GM23338 (cell line): ENCODE measurements at regions not wholly inside any gene's neighbourhood (a gene's known extent, or its start where the extent isn't known, plus 50 kb on each side); places are given as distances from the start of the nearest gene placed in this dataset.

Source experiments
- ATAC-seq: fragments of 200-7000 bp; cut with Tn5 transposase; 3 replicates; pipeline ENCODE4 v1.9.1; 2020
- DNase-seq: peaks from one replicate; pipeline ENCODE4 v3.0.0-alpha.2; 2015; ENCODE audit warnings: low spot score
- H2AFZ ChIP-seq: fragments of 200-600 bp; sonication (generic); 2 replicates; pipeline ENCODE4 v1.8.0; 2016; ENCODE audit warnings: antibody characterized with exemption, mild to moderate bottlenecking, moderate library complexity
- H3F3A ChIP-seq: fragments of 200-600 bp; sonication (generic); replicated peaks from 2 replicates; pipeline ENCODE4 v1.8.0; 2017; ENCODE audit warnings: antibody characterized with exemption, mixed run types, low read depth
- H3K27ac ChIP-seq: fragments of 200-600 bp; sonication (generic); 2 replicates; pipeline ENCODE4 v1.6.1; 2016; ENCODE audit warnings: low read depth
- H3K27me3 ChIP-seq: fragments of 200-600 bp; sonication (generic); 2 replicates; pipeline ENCODE4 v1.8.0; 2016; ENCODE audit warnings: mild to moderate bottlenecking, mixed run types, moderate library complexity; ENCODE audit not compliant: insufficient read depth
- H3K36me3 ChIP-seq: fragments of 200-600 bp; sonication (generic); 2 replicates; pipeline ENCODE4 v1.8.0; 2016; ENCODE audit warnings: mild to moderate bottlenecking; ENCODE audit not compliant: insufficient read depth
- H3K4me1 ChIP-seq: fragments of 200-600 bp; sonication (generic); 2 replicates; pipeline ENCODE4 v1.8.0; 2016; ENCODE audit warnings: mild to moderate bottlenecking, moderate library complexity; ENCODE audit not compliant: insufficient read depth
- H3K4me2 ChIP-seq: fragments of 200-600 bp; sonication (generic); 2 replicates; pipeline ENCODE4 v1.7.1; 2017; ENCODE audit warnings: mixed run types
- H3K4me3 ChIP-seq: fragments of 200-600 bp; sonication (generic); 2 replicates; pipeline ENCODE4 v1.6.1; 2016; ENCODE audit warnings: mixed run types
- H3K79me2 ChIP-seq: fragments of 200-600 bp; sonication (generic); replicated peaks from 2 replicates; pipeline ENCODE4 v1.8.0; 2017; ENCODE audit warnings: mild to moderate bottlenecking; ENCODE audit not compliant: insufficient read depth
- H3K9me2 ChIP-seq: fragments of 200-600 bp; sonication (generic); 2 replicates; pipeline ENCODE4 v1.8.0; 2017; ENCODE audit not compliant: insufficient read depth
- H4K20me1 ChIP-seq: fragments of 200-600 bp; sonication (generic); replicated peaks from 2 replicates; pipeline ENCODE4 v1.8.0; 2017; ENCODE audit warnings: mild to moderate bottlenecking; ENCODE audit not compliant: insufficient read depth
- H3K27ac Mint-ChIP-seq: 2 replicates; pipeline ENCODE4 v1.8.0; 2020; ENCODE audit warnings: inconsistent platforms, mild to moderate bottlenecking, moderate library complexity, mixed read lengths
- H3K27me3 Mint-ChIP-seq: 3 replicates; pipeline ENCODE4 v1.8.0; 2022; ENCODE audit warnings: low read depth, mild to moderate bottlenecking, moderate library complexity, mixed read lengths, inconsistent platforms; ENCODE audit not compliant: insufficient read depth, poor library complexity
- H3K36me3 Mint-ChIP-seq: 3 replicates; pipeline ENCODE4 v1.8.0; 2021; ENCODE audit warnings: low read depth, mild to moderate bottlenecking, inconsistent platforms, moderate library complexity, mixed read lengths
- H3K4me1 Mint-ChIP-seq: 3 replicates; pipeline ENCODE4 v1.8.0; 2020; ENCODE audit warnings: mild to moderate bottlenecking, inconsistent platforms, mixed read lengths
- H3K4me3 Mint-ChIP-seq: 3 replicates; pipeline ENCODE4 v1.8.0; 2021; ENCODE audit warnings: moderate library complexity, mild to moderate bottlenecking, inconsistent platforms, mixed read lengths
- H3K9me3 Mint-ChIP-seq: 3 replicates; pipeline ENCODE4 v1.8.0; 2020; ENCODE audit warnings: moderate library complexity, mild to moderate bottlenecking, inconsistent platforms, mixed read lengths
- CREB1 ChIP-seq: fragments of 250-450 bp; sonication (Bioruptor Pico); IDR thresholded peaks from 2 replicates; pipeline ENCODE4 v1.5.0; 2020; ENCODE audit warnings: low read depth, mild to moderate bottlenecking, moderate library complexity
- CTCF ChIP-seq, 2 experiments: fragments of 200-600 bp in 1 of 2; sonication (generic) in 1 of 2; conservative IDR thresholded peaks; 2 replicates each; pipeline versions ENCODE4 v1.5.1 to v1.6.1; 2016 to 2017; ENCODE audit warnings: antibody characterized with exemption in 2 of 2, low read depth in 2 of 2, mild to moderate bottlenecking in 2 of 2, moderate library complexity in 1 of 2
- ETS1 ChIP-seq: IDR thresholded peaks from 2 replicates; pipeline ENCODE4 v1.6.1; 2016; ENCODE audit warnings: antibody characterized with exemption
- EZH2 ChIP-seq: fragments of 200-600 bp; sonication (generic); IDR thresholded peaks from one replicate; pipeline ENCODE4 v1.8.0; 2017; ENCODE audit warnings: antibody characterized with exemption, mild to moderate bottlenecking, low read depth; ENCODE audit not compliant: unreplicated experiment
- EZH2phosphoT487 ChIP-seq: fragments of 200-600 bp; sonication (generic); IDR thresholded peaks from one replicate; pipeline ENCODE4 v1.8.1; 2018; ENCODE audit warnings: antibody characterized with exemption; ENCODE audit not compliant: unreplicated experiment
- JUNB ChIP-seq: IDR thresholded peaks from one replicate; pipeline ENCODE4 v1.6.1; 2016; ENCODE audit warnings: antibody characterized with exemption; ENCODE audit not compliant: unreplicated experiment
- NANOG ChIP-seq: IDR thresholded peaks from 2 replicates; pipeline ENCODE4 v1.6.1; 2016; ENCODE audit warnings: antibody characterized with exemption, borderline replicate concordance
- POLR2AphosphoS5 ChIP-seq: IDR thresholded peaks from 2 replicates; pipeline ENCODE4 v1.6.1; 2016; ENCODE audit warnings: antibody characterized with exemption, low read depth
- REST ChIP-seq: IDR thresholded peaks from one replicate; pipeline ENCODE4 v1.6.1; 2018; ENCODE audit warnings: antibody characterized with exemption; ENCODE audit not compliant: unreplicated experiment
- STAT1 ChIP-seq: IDR thresholded peaks from one replicate; pipeline ENCODE4 v1.6.1; 2016; ENCODE audit warnings: antibody characterized with exemption; ENCODE audit not compliant: unreplicated experiment
- ZNF114 ChIP-seq: fragments of 250-450 bp; sonication (Bioruptor Pico); IDR thresholded peaks from 2 replicates; pipeline ENCODE4 v1.5.0; 2020; ENCODE audit warnings: mild to moderate bottlenecking, moderate library complexity
- ZNF331 ChIP-seq: fragments of 250-450 bp; sonication (Bioruptor Pico); IDR thresholded peaks from 2 replicates; pipeline ENCODE4 v1.5.0; 2020; ENCODE audit warnings: low read depth, mild to moderate bottlenecking, moderate library complexity
- ZNF462 ChIP-seq: fragments of 250-450 bp; sonication (Bioruptor Pico); IDR thresholded peaks from 2 replicates; pipeline ENCODE4 v1.5.0; 2020; ENCODE audit warnings: mild to moderate bottlenecking, moderate library complexity

- Histone ChIP-seq H2AFZ (no peak overlapping the region), H3K27me3 (no peaks in the 10 kb centered on the region), H3K79me2 (no peaks in the 10 kb centered on the region), H3K36me3 (no peaks in the 10 kb centered on the region), H3K9me2 (no peaks in the 10 kb centered on the region), H3K4me3 (no peak overlapping the region), H3K27ac (no peak overlapping the region), H3K4me2 (no peak overlapping the region), H3F3A (no peaks in the 10 kb centered on the region), H3K4me1 (no peaks in the 10 kb centered on the region), H4K20me1 (no peaks in the 10 kb centered on the region)
- ATAC-seq (no peak), DNase-seq (no peak)
- Mint-ChIP-seq H3K9me3 (peaks cover 3% of the 10 kb centered on the region; the same call in 2 of the 3 replicates), H3K36me3 (peaks cover 6% of the 10 kb centered on the region; the same call in 2 of the 3 replicates), H3K4me3 (no peak overlapping the region), H3K27ac (no peak overlapping the region), H3K4me1 (no peaks in the 10 kb centered on the region), H3K27me3 (peaks cover 5% of the 10 kb centered on the region)
- TF ChIP-seq NANOG (no peak), REST (no peak), ZNF462 (CRISPR knock-in tag) (no peak), ETS1 (no peak), ZNF114 (CRISPR knock-in tag) (no peak), CTCF (conservative IDR thresholded peaks at IDR 0.05; ENCODE audit: low read depth in 2 of 2) (no peak), CREB1 (CRISPR knock-in tag) (no peak), EZH2 (no peak), POLR2AphosphoS5 (no peak), EZH2phosphoT487 (no peak), JUNB (no peak), ZNF331 (CRISPR knock-in tag) (no peak), STAT1 (no peak)
These were observed 1024.1 kb downstream of the RPA4 start for GRCh38 chrX:97907791-97908190.
